ENCODE measurements at regions not wholly inside any gene's neighbourhood (a gene's known extent, or its start where the extent isn't known, plus 50 kb on each side); places are given as distances from the start of the nearest gene placed in this dataset.

DNA sequence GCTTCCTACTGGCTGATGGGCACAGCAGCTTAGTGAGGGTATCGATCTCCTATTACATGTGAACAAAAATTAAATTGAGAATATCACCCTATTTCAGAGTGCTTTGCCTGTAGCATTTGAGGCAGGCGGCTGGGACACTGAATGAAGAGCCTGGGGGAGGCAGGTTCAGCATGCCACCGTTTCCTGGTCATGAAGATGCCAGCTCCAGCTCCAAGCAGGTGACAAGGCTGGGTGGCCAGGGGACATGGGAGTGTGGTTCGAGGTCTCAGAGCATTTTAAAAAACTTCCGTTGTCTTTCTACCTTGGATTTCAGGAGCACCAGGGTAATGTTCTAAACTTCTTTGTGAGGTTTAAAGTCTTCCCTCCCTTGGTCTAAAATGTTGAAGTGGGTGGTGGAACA lies 158.2 kb downstream of the RPLP1 start (continued):
- TF ChIP-seq GABPA (IDR thresholded peaks at IDR 0.05; ENCODE audit: low read depth) (no peak), POLR2AphosphoS5 (IDR thresholded peaks at IDR 0.05; ENCODE audit: low read depth, low read length) (no peak), EZH2phosphoT487 (IDR thresholded peaks at IDR 0.05; ENCODE audit: borderline replicate concordance, low read depth) (no peak)

DNA sequence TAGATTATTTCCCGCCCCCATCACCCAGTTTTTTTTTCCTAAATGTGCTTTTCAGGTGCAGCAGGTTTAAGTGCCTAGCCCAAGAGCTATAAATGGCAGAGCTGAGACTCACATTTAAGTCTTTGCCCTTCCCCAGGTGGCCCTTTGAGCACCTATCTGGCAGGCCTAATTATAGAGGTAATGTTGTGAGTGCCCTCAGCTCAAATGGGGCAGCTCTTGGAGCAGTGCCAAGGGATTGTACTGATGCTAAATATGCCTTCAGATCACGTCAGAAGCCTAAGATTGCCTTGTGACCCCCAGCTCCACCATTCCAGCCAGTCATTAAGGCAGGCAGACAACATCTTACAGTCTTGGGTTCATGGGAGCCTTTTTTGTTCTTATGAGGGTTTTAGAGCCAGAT lies 159.5 kb downstream of the RPLP1 start:
- Histone ChIP-seq H2AFZ (ENCODE audit: low read depth) (no peak overlapping the region), H3K4me1 (ENCODE audit: control insufficient read depth in 1 of 2, insufficient read depth in 2 of 2, low read depth in 1 of 2, low read length in 1 of 2) (no peaks in the 10 kb centered on the region; a peak in 1 of 4 replicates), H3K9me3 (no peaks in the 10 kb centered on the region), H3K4me2 (no peak overlapping the region), H3K27me3 (ENCODE audit: insufficient read depth) (peaks cover 4% of the 10 kb centered on the region; the same call in 1 of the 2 replicates), H3K79me2 (ENCODE audit: insufficient read depth) (no peaks in the 10 kb centered on the region), H4K20me1 (ENCODE audit: insufficient read depth) (no peaks in the 10 kb centered on the region), H3K9ac (no peak overlapping the region), H3K4me3 (ENCODE audit: low read depth in 2 of 2, low read length in 1 of 2) (no peak overlapping the region), H3K36me3 (replicated peaks in 1 of 2; ENCODE audit: control insufficient read depth in 1 of 2, insufficient read depth in 2 of 2, low read length in 1 of 2) (no peaks in the 10 kb centered on the region), H3K9me2 (no peaks in the 10 kb centered on the region), H3F3A (replicated peaks; ENCODE audit: insufficient read depth) (no peaks in the 10 kb centered on the region), H3K27ac (ENCODE audit: low read depth in 2 of 2, low read length in 1 of 2) (no peak overlapping the region)
- DNase-seq = no peak
- WGBS (ENCODE audit: low lambda C conversion rate) = 34% methylated on average over 2 of the region's 2 CpGs
- ChIA-PET CTCF (interaction anchor here (0.7 kb wide), 1 partner anchor 254 kb away, joined by 3 read pairs; no protein-coding TSS in a partner anchor), POLR2A (no interaction called here)
- TF ChIP-seq POLR2AphosphoS5 (IDR thresholded peaks at IDR 0.05; ENCODE audit: low read depth, low read length) = no peak
- no peak for TF ChIP-seq RFX5 (IDR thresholded peaks at IDR 0.05; ENCODE audit: low read length)
- no peak for TF ChIP-seq NFIC (IDR thresholded peaks at IDR 0.05; ENCODE audit: borderline replicate concordance)
- TF ChIP-seq, protein P1, sequence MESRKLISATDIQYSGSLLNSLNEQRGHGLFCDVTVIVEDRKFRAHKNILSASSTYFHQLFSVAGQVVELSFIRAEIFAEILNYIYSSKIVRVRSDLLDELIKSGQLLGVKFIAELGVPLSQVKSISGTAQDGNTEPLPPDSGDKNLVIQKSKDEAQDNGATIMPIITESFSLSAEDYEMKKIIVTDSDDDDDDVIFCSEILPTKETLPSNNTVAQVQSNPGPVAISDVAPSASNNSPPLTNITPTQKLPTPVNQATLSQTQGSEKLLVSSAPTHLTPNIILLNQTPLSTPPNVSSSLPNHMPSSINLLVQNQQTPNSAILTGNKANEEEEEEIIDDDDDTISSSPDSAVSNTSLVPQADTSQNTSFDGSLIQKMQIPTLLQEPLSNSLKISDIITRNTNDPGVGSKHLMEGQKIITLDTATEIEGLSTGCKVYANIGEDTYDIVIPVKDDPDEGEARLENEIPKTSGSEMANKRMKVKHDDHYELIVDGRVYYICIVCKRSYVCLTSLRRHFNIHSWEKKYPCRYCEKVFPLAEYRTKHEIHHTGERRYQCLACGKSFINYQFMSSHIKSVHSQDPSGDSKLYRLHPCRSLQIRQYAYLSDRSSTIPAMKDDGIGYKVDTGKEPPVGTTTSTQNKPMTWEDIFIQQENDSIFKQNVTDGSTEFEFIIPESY (IDR thresholded peaks at IDR 0.05; ENCODE audit: borderline replicate concordance, low read depth) = no peak
- no peak for TF ChIP-seq GATA2 (CRISPR knock-in tag; IDR thresholded peaks at IDR 0.05)
- TF ChIP-seq FOXJ3 (CRISPR knock-in tag; IDR thresholded peaks at IDR 0.05) = no peak
- TF ChIP-seq TCF12 (IDR thresholded peaks at IDR 0.05) = no peak
- TF ChIP-seq YY1 (IDR thresholded peaks at IDR 0.05; ENCODE audit: low read depth) = no peak
- TF ChIP-seq FOXM1 (IDR thresholded peaks at IDR 0.05; ENCODE audit: low read depth) = no peak
- TF ChIP-seq EZH2phosphoT487 (IDR thresholded peaks at IDR 0.05; ENCODE audit: borderline replicate concordance, low read depth) = no peak
- no peak for TF ChIP-seq CHD2 (IDR thresholded peaks at IDR 0.05; ENCODE audit: low read length, partially characterized antibody)
- TF ChIP-seq, protein P2, sequence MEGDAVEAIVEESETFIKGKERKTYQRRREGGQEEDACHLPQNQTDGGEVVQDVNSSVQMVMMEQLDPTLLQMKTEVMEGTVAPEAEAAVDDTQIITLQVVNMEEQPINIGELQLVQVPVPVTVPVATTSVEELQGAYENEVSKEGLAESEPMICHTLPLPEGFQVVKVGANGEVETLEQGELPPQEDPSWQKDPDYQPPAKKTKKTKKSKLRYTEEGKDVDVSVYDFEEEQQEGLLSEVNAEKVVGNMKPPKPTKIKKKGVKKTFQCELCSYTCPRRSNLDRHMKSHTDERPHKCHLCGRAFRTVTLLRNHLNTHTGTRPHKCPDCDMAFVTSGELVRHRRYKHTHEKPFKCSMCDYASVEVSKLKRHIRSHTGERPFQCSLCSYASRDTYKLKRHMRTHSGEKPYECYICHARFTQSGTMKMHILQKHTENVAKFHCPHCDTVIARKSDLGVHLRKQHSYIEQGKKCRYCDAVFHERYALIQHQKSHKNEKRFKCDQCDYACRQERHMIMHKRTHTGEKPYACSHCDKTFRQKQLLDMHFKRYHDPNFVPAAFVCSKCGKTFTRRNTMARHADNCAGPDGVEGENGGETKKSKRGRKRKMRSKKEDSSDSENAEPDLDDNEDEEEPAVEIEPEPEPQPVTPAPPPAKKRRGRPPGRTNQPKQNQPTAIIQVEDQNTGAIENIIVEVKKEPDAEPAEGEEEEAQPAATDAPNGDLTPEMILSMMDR (IDR thresholded peaks at IDR 0.05) = no peak

DNA sequence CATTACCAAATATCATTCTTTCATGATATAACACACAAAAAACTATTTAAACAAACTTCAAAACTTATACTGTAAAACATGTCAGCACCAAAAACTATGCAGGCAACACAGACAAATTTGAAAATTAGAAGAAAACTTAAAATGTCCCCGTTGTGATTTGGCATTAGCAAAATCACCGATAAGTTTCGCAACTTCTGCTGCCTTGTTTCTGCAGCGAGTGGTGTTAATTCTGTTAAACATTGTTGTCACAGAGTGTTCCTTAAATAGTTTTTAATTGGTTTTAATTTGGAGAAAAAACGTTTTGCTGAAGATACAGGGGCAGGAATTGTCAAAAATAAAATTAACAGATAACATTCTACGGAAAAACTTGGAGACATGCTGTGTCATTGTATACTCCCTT lies 160.6 kb downstream of the RPLP1 start:
- H3K4me3 ChIP-seq (ENCODE audit: low read depth in 2 of 2, low read length in 1 of 2) = no peak overlapping the region
- no peak overlapping the region for H3K27ac ChIP-seq (ENCODE audit: low read depth in 2 of 2, low read length in 1 of 2)
- H2AFZ ChIP-seq (ENCODE audit: low read depth) = no peak overlapping the region
- H3K9ac ChIP-seq = no peak overlapping the region
- no peaks in the 10 kb centered on the region for H3K79me2 ChIP-seq (ENCODE audit: insufficient read depth)
- H3K27me3 ChIP-seq (ENCODE audit: insufficient read depth) = peaks cover 4% of the 10 kb centered on the region; the same call in 1 of the 2 replicates
- DNase-seq = no peak
- H3K36me3 ChIP-seq (replicated peaks in 1 of 2; ENCODE audit: control insufficient read depth in 1 of 2, insufficient read depth in 2 of 2, low read length in 1 of 2) = no peaks in the 10 kb centered on the region
- ChIA-PET CTCF (no interaction called here), POLR2A (no interaction called here)
- H3K4me2 ChIP-seq = no peak overlapping the region
- H4K20me1 ChIP-seq (ENCODE audit: insufficient read depth) = no peaks in the 10 kb centered on the region
- no peak for TF ChIP-seq MEF2A (IDR thresholded peaks at IDR 0.05; ENCODE audit: borderline replicate concordance, low read depth)
- TF ChIP-seq, protein P2 (IDR thresholded peaks at IDR 0.05) = no peak
- TF ChIP-seq POLR2AphosphoS5 (IDR thresholded peaks at IDR 0.05; ENCODE audit: low read depth, low read length) = no peak
- no peak for TF ChIP-seq NFIC (IDR thresholded peaks at IDR 0.05; ENCODE audit: borderline replicate concordance)
- TF ChIP-seq, protein P3, sequence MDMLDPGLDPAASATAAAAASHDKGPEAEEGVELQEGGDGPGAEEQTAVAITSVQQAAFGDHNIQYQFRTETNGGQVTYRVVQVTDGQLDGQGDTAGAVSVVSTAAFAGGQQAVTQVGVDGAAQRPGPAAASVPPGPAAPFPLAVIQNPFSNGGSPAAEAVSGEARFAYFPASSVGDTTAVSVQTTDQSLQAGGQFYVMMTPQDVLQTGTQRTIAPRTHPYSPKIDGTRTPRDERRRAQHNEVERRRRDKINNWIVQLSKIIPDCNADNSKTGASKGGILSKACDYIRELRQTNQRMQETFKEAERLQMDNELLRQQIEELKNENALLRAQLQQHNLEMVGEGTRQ (IDR thresholded peaks at IDR 0.05; ENCODE audit: borderline replicate concordance, low read depth, low read length) = no peak
- no peak for TF ChIP-seq TEAD4 (IDR thresholded peaks at IDR 0.05; ENCODE audit: borderline replicate concordance, insufficient read depth)
- H3K9me3 ChIP-seq = no peaks in the 10 kb centered on the region
- no peaks in the 10 kb centered on the region for H3K9me2 ChIP-seq
- no peaks in the 10 kb centered on the region for H3F3A ChIP-seq (replicated peaks; ENCODE audit: insufficient read depth)
- WGBS (ENCODE audit: low lambda C conversion rate) = 59% methylated on average over 6 of the region's 6 CpGs
- H3K4me1 ChIP-seq (ENCODE audit: control insufficient read depth in 1 of 2, insufficient read depth in 2 of 2, low read depth in 1 of 2, low read length in 1 of 2) = no peaks in the 10 kb centered on the region; a peak in 1 of 4 replicates

Data from SK-N-SH (cell line).